ENCODE measurements at regions not wholly inside any gene's neighbourhood (a gene's known extent, or its start where the extent isn't known, plus 50 kb on each side); places are given as distances from the start of the nearest gene placed in this dataset.

DNA sequence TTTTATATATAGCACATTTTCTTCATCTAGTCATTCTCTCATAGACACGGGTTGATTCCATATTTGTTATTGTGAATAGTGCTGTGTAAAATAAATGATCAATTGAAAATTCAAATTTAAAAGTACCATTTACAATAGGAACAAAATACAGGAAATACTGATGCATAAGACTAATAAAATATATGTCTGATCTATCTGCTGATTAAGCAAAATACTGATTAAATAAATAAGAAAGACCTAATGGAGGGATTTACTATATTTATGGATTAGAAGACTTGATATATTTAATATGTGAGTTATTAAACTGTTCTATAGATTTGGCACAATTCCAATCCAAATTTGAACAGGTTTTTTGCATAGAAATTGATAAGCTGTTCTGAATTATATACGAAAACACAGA, 1044.8 kb upstream of the ADGRL2 start:
- DNase-seq: no peak

DNA sequence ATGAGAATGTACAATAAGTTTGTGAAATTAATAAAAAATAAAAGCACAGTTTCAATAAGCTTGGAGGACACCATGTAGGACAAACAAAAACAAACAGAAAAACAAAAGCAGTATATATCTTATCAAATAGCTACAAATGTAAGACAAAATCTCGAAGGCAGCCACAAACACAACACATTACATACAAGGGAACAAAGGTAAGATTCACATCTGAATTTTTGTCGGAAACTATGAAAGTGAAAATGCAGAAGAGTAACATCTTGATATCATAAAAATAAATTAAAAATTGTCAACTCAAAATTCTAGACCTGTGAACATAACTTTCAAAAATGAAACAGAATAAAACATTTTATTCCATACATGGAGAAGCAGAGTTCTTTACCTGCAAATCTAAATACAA, 1049.5 kb upstream of the ADGRL2 start:
- H3K4me3 Mint-ChIP-seq: no peak overlapping the region
- H3K9me3 ChIP-seq (ENCODE audit: control insufficient read depth, low read length, poor library complexity, severe bottlenecking): no peaks in the 10 kb centered on the region
- DNase-seq: no peak
- ATAC-seq: no peak
- H3K27me3 Mint-ChIP-seq: no peaks in the 10 kb centered on the region
- no peak overlapping the region for H3K27ac Mint-ChIP-seq
- H3K4me1 Mint-ChIP-seq: no peaks in the 10 kb centered on the region
- no peaks in the 10 kb centered on the region for H3K36me3 Mint-ChIP-seq (ENCODE audit: low read depth)

More for the DNA sequence above, 1044.8 kb upstream of the ADGRL2 start:
- Mint-ChIP-seq H3K27ac (no peak overlapping the region), H3K4me1 (no peaks in the 10 kb centered on the region), H3K36me3 (ENCODE audit: low read depth) (no peaks in the 10 kb centered on the region), H3K27me3 (no peaks in the 10 kb centered on the region), H3K4me3 (no peak overlapping the region)
- ATAC-seq: no peak
- H3K9me3 ChIP-seq (ENCODE audit: control insufficient read depth, low read length, poor library complexity, severe bottlenecking): no peaks in the 10 kb centered on the region

DNA sequence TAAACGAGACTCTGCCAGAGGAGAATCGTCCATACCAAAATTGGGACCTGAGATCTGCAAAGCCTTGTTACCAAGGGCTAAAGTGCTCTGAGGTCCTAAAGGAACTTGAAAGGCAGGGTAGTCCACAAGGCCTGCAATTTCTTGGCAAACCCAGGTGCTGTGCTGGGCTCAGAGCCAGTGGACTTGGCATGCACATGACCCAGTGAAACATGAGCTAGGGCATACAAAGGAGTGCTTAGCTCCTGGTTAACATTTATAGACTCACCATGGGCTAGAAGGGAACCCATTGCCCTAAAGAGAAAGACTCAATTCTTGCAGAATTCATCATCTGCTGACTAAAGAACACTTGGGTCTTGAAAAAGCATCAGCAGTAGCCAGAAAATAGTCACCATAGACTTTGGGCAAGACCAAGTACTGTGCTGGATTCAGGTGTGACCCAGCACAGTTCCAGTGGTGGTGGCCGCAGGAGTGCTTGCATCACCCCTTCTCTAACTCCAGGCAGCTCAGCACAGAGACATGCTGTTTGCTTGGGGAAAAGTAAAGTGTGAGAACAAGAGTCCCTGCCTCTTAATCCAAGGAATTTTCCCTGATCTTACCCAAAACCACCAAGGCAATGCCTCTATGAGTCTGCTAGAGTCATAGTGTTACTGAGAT, 1069.4 kb upstream of the ADGRL2 start:
- H3K4me1 Mint-ChIP-seq: no peaks in the 10 kb centered on the region
- ATAC-seq (no peak), DNase-seq (no peak)
- H3K4me3 Mint-ChIP-seq: no peak overlapping the region
- no peaks in the 10 kb centered on the region for H3K36me3 Mint-ChIP-seq (ENCODE audit: low read depth)
- H3K27ac Mint-ChIP-seq: no peak overlapping the region
- H3K27me3 Mint-ChIP-seq: no peaks in the 10 kb centered on the region
- H3K9me3 ChIP-seq (ENCODE audit: control insufficient read depth, low read length, poor library complexity, severe bottlenecking): peaks cover 2% of the 10 kb centered on the region

DNA sequence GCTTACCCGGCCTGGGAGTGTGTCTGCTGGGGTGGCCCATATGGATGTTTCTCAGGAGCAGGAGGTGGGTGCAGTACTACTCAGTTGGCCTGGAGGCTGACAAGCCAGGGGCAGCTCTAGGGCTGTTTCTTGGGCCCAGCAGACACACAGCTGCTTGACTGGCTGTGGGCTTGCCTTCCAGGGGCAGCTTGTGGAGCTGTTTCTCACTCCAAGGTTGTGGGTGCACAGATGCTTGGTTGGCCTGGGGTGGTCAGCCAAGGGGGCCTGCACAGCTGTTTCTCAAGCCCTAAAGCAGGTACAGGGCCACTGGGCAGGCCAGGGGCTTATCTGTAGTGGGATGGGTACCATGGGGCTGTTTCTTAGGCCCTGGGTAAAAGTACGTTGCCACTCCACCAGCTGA, 1078.1 kb upstream of the ADGRL2 start:
- H3K4me3 Mint-ChIP-seq: no peak overlapping the region
- H3K36me3 Mint-ChIP-seq (ENCODE audit: low read depth): no peaks in the 10 kb centered on the region
- ATAC-seq: no peak

DNA sequence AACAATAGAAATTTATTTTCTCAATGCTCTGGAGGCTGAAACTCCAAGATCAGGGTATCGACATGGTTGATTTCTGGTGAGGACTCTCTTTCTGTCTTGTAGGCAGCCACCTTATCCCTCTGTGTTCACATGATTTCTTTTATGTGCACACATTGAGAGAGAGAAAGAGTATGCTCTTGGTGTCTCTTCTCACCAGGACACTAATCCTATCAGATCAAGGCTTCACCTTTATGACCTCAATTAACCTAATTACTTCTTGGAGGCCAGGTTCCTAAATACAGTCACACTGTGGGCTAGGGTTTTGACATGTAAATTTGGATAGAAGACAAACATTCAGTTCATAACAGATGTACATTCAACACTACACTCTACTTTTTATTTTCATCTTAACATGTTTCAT, 1094.2 kb upstream of the ADGRL2 start:
- Mint-ChIP-seq H3K4me1 (no peaks in the 10 kb centered on the region), H3K27ac (no peak overlapping the region), H3K36me3 (ENCODE audit: low read depth) (no peaks in the 10 kb centered on the region), H3K27me3 (no peaks in the 10 kb centered on the region), H3K4me3 (no peak overlapping the region)
- H3K9me3 ChIP-seq (ENCODE audit: control insufficient read depth, low read length, poor library complexity, severe bottlenecking): no peaks in the 10 kb centered on the region
- ATAC-seq: no peak
- no peak for DNase-seq

More for the DNA sequence above, 1078.1 kb upstream of the ADGRL2 start:
- Mint-ChIP-seq H3K27me3 (no peaks in the 10 kb centered on the region), H3K27ac (no peak overlapping the region), H3K4me1 (no peaks in the 10 kb centered on the region)
- no peak for DNase-seq
- no peaks in the 10 kb centered on the region for H3K9me3 ChIP-seq (ENCODE audit: control insufficient read depth, low read length, poor library complexity, severe bottlenecking)

DNA sequence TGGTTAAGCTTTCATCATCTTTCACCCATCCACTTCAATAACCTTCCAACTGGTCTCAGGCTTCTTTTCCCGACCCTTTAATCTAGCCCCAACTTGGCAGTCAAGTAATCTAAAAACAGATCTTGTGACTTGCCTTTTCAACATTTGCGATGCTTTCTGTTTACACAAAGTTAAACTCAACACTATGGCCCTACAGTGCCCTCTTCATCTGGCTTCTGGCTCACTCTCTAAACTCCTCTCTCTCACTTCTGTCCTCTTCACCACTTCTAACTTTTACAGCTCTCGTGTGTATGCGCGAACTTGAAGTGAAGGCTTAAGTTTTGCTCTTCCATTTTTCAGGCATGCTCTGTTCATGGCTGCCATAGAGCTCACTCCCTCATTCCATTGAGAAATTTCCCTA, 1122.3 kb upstream of the ADGRL2 start:
- H3K27ac Mint-ChIP-seq: no peak overlapping the region
- no peaks in the 10 kb centered on the region for H3K27me3 Mint-ChIP-seq
- DNase-seq: no peak
- no peak overlapping the region for H3K4me3 Mint-ChIP-seq
- H3K4me1 Mint-ChIP-seq: no peaks in the 10 kb centered on the region
- H3K36me3 Mint-ChIP-seq (ENCODE audit: low read depth): no peaks in the 10 kb centered on the region
- ATAC-seq: no peak
- peaks cover 4% of the 10 kb centered on the region for H3K9me3 ChIP-seq (ENCODE audit: control insufficient read depth, low read length, poor library complexity, severe bottlenecking)

DNA sequence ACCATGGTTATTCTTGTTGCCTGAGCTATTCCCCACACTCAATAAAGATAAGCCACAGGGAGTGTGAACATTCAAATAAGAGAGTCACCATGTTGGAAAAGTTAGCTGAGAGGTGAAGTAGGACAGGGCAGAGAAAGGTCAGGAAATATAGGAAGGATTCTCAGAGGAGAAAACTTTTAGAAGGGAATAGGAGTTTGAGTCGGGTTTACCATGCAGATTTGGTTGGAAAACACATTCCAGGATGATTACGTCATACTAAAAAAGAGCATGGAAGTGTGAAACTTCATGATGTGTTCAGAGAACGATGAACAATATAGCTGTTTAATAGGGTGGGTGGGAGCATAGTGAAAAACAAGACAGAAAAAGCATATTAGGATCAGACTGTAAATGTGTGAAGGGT, 1125.3 kb upstream of the ADGRL2 start:
- H3K4me3 Mint-ChIP-seq: no peak overlapping the region
- no peaks in the 10 kb centered on the region for H3K36me3 Mint-ChIP-seq (ENCODE audit: low read depth)
- no peak overlapping the region for H3K27ac Mint-ChIP-seq
- no peaks in the 10 kb centered on the region for H3K27me3 Mint-ChIP-seq
- H3K9me3 ChIP-seq (ENCODE audit: control insufficient read depth, low read length, poor library complexity, severe bottlenecking): no peaks in the 10 kb centered on the region
- H3K4me1 Mint-ChIP-seq: no peaks in the 10 kb centered on the region
- DNase-seq (no peak), ATAC-seq (no peak)

DNA sequence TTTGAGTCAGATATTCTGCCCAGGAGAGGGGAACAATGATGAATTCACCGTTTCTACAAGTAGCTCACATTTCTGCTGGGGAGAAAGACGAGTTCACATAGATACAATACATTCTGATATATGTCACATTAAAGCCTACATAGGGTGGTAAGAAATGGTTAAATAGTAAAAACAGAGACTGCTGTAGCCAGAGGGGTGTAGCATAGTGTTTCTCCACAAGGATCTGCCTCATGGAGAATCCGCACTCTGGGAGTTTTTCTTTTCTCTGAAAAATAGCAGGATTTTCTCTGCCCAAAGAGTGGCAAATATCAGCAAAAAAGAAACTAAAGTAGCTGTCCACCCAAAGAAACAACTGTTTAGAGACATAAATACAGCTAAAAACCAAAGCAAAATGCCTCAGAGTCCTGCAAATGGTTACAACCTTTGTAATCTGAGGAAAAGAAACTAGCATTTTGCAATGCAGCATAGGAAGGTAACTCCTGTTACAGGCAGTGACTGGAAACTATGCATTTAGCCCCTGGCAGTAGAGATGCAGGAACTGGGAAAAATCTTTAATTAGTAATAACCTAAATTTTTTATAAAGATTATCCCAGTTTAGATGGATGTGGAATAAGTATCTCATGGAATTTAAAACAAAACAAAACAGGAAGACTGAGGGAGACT, 1126.7 kb upstream of the ADGRL2 start:
- no peak for DNase-seq
- no peaks in the 10 kb centered on the region for H3K9me3 ChIP-seq (ENCODE audit: control insufficient read depth, low read length, poor library complexity, severe bottlenecking)
- Mint-ChIP-seq H3K36me3 (ENCODE audit: low read depth) (no peaks in the 10 kb centered on the region), H3K4me3 (no peak overlapping the region), H3K27ac (no peak overlapping the region), H3K27me3 (no peaks in the 10 kb centered on the region), H3K4me1 (no peaks in the 10 kb centered on the region)
- ATAC-seq: no peak

DNA sequence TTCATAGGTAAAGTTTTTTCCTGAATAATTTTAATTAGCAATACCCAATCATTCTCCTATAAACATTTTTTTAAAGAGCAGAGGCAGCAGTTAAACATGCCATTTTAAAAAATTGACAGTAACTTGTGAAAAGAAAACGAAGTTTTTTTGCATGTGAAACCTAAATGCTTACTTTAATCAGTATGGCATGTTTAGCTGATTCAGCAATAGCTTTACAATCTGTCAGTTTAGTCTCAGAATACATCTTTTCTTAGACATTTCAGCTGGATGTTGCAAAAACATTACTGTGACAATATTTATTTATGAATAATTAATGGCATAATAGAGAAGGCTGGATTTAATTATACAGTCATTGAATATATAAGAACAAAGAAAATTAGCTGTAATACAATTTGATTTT, 1132.4 kb upstream of the ADGRL2 start:
- H3K4me1 Mint-ChIP-seq: no peaks in the 10 kb centered on the region
- H3K36me3 Mint-ChIP-seq (ENCODE audit: low read depth): no peaks in the 10 kb centered on the region
- no peaks in the 10 kb centered on the region for H3K27me3 Mint-ChIP-seq
- H3K4me3 Mint-ChIP-seq: no peak overlapping the region
- no peaks in the 10 kb centered on the region for H3K9me3 ChIP-seq (ENCODE audit: control insufficient read depth, low read length, poor library complexity, severe bottlenecking)
- DNase-seq: no peak
- no peak for ATAC-seq
- no peak overlapping the region for H3K27ac Mint-ChIP-seq

DNA sequence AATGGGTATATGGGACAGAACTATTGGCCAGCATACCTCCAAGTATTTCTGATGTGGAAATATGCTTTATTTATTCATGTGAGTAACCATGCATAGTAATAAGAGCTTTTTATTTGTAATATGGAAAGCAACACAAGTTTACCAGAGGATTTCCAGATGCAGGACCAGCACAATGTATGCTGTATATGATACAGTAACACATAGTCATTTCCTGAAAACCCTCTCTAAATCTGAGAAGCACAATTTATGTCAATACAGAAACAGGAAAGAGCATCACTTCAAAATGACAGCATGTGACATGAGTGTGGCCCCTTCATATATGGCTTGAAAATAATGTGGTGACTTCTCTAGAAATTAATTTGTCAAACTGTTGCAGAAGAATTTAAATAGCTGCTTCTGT, 1134.7 kb upstream of the ADGRL2 start:
- Mint-ChIP-seq H3K27me3 (no peaks in the 10 kb centered on the region), H3K4me1 (no peaks in the 10 kb centered on the region), H3K27ac (no peak overlapping the region), H3K4me3 (no peak overlapping the region), H3K36me3 (ENCODE audit: low read depth) (no peaks in the 10 kb centered on the region)
- no peaks in the 10 kb centered on the region for H3K9me3 ChIP-seq (ENCODE audit: control insufficient read depth, low read length, poor library complexity, severe bottlenecking)
- no peak for DNase-seq
- ATAC-seq: no peak

DNA sequence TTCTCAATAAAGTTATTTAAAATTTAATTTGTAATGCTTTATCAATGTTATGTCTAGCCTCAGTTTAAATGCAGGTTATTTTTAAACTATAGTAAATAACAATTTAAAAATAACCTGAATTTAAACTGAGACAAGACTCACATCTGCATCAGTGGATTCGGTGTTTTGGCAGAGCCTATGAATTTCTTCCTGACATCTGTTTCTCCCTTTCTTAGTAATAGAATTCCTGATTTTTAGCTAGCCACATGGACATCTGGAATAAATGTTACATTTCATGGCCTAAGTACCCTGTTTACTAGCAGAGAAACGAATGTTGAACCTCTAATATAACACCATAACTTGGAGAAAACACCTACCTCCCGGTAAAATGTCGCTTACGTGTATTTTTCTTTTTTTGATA, 1141.6 kb upstream of the ADGRL2 start:
- Mint-ChIP-seq H3K27ac (no peak overlapping the region), H3K4me1 (no peaks in the 10 kb centered on the region), H3K27me3 (no peaks in the 10 kb centered on the region), H3K4me3 (no peak overlapping the region), H3K36me3 (ENCODE audit: low read depth) (no peaks in the 10 kb centered on the region)
- no peak for ATAC-seq
- no peaks in the 10 kb centered on the region for H3K9me3 ChIP-seq (ENCODE audit: control insufficient read depth, low read length, poor library complexity, severe bottlenecking)
- no peak for DNase-seq

DNA sequence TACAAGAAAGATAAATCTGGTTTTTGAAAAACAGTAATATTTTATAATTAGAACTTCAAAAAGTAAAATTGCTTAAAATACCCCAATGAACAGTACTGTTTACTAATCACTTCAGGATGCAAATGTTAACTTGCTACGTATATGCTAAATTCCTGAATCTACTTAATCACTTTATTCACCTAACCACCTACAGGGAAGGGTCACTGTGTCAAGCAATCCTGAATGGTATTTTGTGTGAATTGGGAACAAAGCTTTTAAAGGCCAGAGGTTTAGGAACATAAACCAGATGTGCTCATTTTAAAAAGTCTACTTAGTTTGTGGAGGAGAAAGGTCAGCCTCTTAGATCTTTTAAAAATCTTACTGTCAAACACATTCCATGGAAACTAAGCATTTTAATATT, 1143.0 kb upstream of the ADGRL2 start:
- H3K4me1 Mint-ChIP-seq: no peaks in the 10 kb centered on the region
- no peaks in the 10 kb centered on the region for H3K27me3 Mint-ChIP-seq
- H3K4me3 Mint-ChIP-seq: no peak overlapping the region
- H3K9me3 ChIP-seq (ENCODE audit: control insufficient read depth, low read length, poor library complexity, severe bottlenecking): no peaks in the 10 kb centered on the region
- ATAC-seq (no peak), DNase-seq (no peak)
- no peak overlapping the region for H3K27ac Mint-ChIP-seq
- H3K36me3 Mint-ChIP-seq (ENCODE audit: low read depth): no peaks in the 10 kb centered on the region

DNA sequence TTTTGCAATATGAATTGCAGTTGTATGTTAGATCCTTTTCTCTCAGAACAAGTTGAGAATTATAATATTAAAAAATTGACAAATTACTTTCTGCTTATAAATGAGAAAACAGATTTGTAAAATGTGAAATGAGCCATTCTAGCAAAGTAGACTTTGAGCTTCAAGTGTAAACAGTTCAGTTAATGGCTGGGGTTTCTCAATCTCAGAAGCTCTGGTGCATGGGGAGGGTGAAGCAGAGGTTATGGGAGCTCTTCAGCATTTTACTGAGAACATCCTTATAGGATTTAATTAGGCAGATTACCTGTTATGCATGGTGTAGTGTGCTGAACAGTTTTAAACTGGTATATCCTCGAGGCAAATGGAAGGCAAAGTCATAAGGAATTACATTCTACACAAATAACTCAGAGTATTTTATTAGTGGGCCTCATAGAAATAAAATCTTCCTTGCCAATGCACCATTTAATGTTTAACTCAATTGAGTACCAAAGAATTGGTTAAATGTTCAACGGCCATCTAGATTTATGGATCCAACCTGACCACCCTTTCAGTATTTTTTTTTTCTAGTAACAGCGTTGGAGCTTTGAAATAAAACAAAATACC, 1143.6 kb upstream of the ADGRL2 start:
- no peak overlapping the region for H3K4me3 Mint-ChIP-seq
- no peaks in the 10 kb centered on the region for H3K4me1 Mint-ChIP-seq
- no peak for ATAC-seq
- no peaks in the 10 kb centered on the region for H3K36me3 Mint-ChIP-seq (ENCODE audit: low read depth)
- DNase-seq: no peak
- H3K27ac Mint-ChIP-seq: no peak overlapping the region
- H3K9me3 ChIP-seq (ENCODE audit: control insufficient read depth, low read length, poor library complexity, severe bottlenecking): no peaks in the 10 kb centered on the region
- H3K27me3 Mint-ChIP-seq: no peaks in the 10 kb centered on the region

DNA sequence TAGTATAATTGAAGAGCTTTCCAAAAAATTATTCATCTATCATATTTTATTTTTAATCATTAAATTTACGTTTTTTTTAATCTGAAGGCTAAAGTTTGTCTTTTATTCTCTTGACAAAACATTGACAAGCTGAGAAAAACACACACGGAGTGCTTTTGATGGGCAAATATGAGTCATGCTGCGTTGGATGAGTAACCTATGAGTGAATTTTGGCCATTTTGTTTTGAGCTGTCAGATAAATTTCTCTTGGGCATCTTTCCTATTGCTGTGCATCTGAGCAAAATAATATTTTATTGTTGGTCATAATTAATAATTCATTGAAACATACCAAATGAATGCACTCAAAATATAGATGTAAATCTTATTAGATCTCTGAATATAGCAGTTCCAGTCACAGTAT, 1144.1 kb upstream of the ADGRL2 start:
- Mint-ChIP-seq H3K27me3 (no peaks in the 10 kb centered on the region), H3K4me1 (no peaks in the 10 kb centered on the region), H3K27ac (no peak overlapping the region), H3K4me3 (no peak overlapping the region), H3K36me3 (ENCODE audit: low read depth) (no peaks in the 10 kb centered on the region)
- no peaks in the 10 kb centered on the region for H3K9me3 ChIP-seq (ENCODE audit: control insufficient read depth, low read length, poor library complexity, severe bottlenecking)
- ATAC-seq (no peak), DNase-seq (no peak)
